ENCODE measurements at regions not wholly inside any gene's neighbourhood (a gene's known extent, or its start where the extent isn't known, plus 50 kb on each side); places are given as distances from the start of the nearest gene placed in this dataset.
"Not testable (repeated sequence)": the region's sequence is repeated elsewhere in the genome, so short reads cannot be mapped to it uniquely, and the experiment has no call there.

DNA sequence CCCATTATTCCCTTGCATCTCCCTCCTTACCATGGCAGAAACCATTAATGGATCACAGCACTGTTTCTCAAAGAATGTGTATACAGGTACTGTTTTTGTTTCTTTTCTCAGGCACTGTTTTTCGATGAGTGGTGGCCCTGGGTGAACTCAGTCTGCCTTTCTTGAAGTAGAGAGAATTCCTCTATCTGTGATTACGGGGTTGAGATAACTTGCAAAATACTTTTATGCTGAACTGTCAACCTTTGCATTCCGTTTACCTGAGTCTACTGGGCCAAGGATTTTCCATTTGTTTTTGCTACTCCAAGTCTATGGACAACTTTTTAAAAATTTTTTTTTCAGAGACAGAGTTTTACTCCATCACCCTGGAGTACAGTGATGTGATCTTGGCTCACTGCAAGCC, 82.7 kb upstream of the CLINT1 start:
- no peak for DNase-seq (ENCODE audit: low read depth)

- DNase-seq (ENCODE audit: low read depth): not testable (repeated sequence)
These were observed 79.2 kb upstream of the CLINT1 start for GRCh38 chr5:157938101-157938500.

DNA sequence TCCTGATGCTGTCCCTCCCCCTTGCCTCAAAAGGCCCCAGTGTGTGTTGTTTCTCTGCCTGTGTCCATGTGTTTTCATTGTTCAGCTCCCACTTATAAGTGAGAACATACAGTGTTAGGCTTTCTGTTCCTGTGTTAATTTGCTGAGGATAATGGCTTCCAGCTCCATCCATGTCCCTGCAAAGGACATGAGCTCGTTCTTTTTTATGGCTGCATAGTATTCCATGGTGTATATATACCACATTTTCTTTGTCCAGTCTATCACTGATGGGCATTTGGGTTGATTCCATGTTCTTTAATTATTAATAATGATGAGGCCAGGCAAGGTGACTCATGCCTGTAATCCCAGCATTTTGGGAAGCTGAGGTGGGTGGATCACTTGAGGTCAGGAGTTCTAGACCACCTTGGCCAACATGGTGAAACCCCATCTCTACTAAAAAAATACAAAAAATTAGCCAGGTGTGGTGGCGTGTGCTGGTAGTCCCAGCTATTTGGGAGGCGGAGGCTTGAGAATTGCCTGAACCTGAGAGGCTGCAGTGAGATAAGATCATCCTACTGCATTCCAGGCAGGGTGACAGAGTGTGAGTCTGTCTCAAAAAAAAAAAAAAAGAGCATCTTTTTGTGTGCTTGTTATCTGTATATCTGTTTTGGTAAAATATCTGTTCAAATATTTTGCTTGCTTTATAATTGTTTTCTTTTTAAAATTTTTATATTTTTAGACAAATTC, 78.0 kb upstream of the CLINT1 start:
- DNase-seq (ENCODE audit: low read depth): not testable (repeated sequence)

DNA sequence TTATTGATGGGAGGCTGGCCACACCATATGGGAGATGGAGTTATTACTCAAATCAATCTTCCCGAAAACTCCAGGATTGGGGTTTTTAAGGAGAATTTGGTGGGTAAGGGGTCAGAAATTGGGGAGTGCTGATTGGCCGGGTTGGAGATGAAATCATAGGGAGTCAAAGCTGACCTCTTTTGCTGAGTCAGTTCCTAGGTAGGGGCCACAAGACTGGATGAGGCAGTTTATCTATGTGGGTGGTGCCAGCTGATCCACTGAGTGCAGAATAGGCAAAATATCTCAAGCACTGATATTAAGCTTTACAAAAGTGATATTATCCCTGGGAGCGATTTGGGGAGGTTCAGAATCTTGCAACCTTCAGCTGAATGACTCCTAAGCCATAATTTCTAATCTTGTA, 75.7 kb upstream of the CLINT1 start:
- no peak for DNase-seq (ENCODE audit: low read depth)

- DNase-seq (ENCODE audit: low read depth): no peak
These were observed 74.1 kb upstream of the CLINT1 start for GRCh38 chr5:157933005-157933404.

DNA sequence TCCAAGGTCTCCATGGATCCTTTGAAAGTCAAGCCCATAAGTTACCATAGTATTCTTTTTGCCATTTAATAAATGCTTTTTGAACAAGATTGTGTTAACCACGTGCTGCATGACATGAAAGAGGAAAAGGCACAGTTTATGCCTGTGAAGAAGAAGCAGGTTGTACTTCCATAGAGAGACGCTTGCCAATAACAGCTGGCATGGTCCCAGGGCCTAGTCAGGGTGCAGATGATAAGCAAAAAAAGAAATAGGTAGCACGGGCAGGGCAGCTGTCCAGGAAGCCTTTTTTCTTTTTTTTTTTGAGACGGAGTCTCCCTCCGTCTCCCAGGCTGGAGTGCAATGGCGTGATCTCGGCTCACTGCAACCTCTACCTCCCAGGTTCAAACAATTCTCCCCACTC, 71.8 kb upstream of the CLINT1 start:
- no peak for DNase-seq (ENCODE audit: low read depth)

- no peak for DNase-seq (ENCODE audit: low read depth)
These were observed 68.0 kb upstream of the CLINT1 start for GRCh38 chr5:157926977-157927376.

GRCh38 chr5:157925786-157926671, 67.1 kb upstream of the CLINT1 start:
- no peak for DNase-seq (ENCODE audit: low read depth)

GRCh38 chr5:157924931-157925729, 66.2 kb upstream of the CLINT1 start:
- DNase-seq (ENCODE audit: low read depth): no peak

GRCh38 chr5:157924490-157924889, 65.5 kb upstream of the CLINT1 start:
- DNase-seq (ENCODE audit: low read depth): no peak

DNA sequence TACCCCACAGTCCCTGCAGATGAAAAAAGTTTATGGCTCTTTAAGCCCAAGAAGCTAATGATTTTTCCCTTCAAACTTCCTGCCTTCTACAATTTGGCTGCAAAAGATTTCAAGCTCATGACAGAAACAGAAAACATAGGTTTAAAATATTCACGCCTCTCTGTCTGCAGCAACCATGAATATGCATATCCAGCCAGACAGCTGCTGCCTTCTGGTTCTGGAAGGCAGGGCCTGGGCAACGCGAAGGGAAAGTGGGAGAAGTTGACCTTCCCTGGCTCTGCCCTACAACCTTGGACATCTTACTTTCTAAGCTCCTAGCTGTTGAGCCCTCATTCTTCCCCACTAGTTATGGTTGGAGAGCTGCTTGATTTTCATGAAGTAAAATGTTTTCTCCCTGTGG, 64.8 kb upstream of the CLINT1 start:
- DNase-seq (ENCODE audit: low read depth): no peak

GRCh38 chr5:157922026-157922425, 63.1 kb upstream of the CLINT1 start:
- no peak for DNase-seq (ENCODE audit: low read depth)

DNA sequence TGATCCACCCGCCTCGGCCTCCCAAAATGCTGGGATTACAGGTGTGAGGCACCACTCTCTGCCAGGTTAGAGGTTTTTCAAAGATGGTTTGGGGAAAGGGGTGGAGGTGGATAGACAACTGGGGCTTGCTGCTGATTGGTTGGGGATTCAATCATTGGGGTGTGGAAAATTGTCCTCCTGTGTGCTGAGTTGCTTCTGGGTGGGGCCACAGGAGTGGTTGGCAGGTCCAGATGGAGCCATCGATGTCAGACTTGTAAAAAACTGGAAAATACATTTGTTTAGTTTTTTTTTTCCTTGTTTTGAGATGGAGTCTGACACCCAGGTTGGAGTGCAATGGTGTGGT, 61.9 kb upstream of the CLINT1 start:
- DNase-seq (ENCODE audit: low read depth): no peak

DNA sequence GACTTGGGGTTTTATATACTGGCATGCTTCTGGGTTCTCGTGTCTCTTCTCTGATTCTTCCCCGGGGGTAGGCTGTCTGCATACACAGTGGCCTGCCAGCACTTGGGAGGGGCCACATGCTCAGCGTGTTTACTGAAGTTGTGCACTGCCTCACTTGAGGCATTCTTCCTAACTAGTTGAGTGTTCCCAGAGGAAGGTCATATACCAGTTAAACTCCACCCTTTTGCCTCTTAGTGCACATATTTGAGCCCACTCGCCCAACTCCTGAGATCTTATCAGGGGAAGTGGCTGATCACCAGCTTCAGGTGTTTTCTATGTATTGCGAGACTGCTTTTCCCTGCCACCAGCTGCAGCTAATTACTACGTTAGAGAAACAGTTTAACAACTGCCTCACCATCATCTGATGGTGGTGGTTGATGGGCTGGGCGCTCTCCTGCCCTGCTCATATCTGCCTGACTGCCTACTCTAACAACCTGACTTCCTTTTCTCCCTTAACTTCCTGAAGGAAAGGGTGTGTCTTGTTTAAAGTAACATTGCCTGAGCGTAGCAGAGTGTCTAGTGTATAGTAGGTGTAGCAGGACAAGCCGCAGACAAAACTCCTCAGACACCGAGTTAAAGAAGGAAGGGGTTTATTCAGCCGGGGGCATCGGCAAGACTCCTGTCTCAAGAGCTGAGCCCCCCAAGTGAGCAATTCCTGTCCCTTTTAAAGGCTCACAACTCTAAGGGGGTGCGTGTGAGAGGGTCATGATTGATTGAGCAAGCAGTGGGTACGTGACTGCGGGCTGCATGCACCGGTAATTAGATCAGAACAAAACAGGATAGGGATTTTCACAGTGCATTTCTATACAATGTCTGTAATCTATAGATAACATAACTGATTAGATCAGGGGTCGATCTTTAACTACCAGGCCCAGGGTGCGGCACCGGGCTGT, 60.1 kb upstream of the CLINT1 start:
- peak; percentile 2 for DNase-seq (ENCODE audit: low read depth)

DNA sequence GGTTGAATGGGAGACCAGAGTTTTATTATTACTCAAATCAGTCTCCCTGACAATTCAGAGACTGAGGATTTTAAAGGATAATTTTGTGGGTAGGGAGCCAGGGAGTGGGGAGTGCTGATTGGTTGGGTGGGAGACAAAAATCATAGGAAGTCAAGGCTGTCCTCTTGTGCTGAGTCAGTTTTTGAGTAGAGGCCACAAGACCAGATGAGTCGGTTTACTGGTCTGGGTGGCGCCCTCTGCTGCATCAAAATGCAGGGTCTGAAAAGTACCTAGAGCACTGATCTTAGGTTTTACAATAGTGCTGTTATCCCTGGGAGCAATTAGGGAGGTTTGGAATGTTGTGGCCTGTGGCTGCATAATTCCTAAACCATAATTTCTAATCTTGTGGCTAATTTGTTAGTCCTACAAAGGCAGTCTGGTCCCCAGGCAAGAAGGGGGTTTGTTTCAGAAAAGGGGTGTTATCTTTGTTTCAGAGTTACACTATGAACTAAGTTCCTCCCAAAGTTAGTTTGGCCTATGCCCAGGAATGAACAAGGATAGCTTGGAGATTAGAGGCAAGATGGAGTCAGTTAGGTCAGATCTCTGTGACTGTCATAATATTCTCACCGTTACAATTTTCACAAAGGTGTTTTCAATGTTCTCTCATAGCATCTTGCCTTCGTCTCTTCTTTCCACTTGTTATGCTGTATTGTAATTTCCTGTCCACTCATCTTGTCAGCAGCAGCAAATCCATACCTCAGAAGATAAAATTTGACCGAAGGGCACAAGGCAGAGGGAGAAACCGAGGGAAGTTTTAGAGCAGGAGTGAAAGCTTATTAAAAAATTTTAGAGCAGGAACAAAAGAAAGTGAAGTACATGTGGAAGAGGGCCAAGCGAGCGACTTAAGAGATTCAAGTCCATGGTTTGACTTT, 59.2 kb upstream of the CLINT1 start:
- DNase-seq (ENCODE audit: low read depth): peak; percentile 2

- DNase-seq (ENCODE audit: low read depth): no peak
These were observed 58.5 kb upstream of the CLINT1 start for GRCh38 chr5:157917491-157917890.

DNA sequence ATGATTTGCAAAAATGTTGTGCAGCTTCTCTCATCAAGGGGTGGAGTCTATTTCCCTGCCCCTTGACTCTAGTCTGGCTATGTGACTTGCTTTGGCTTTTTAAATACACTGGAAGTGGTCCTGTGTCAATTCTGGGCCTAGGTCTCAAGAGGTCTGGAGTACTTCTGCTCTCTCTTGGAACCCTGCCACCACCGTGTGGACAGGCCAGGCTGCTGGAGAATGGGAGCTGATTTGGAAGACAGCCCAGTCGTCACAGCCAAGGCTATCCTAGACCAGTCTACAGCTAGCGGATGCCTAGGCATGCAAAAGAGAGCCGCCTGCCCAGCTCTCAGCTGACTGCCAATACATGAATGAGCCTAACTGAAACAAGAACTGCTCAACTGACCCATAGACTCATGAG, 56.7 kb upstream of the CLINT1 start:
- DNase-seq (ENCODE audit: low read depth): no peak

- DNase-seq (ENCODE audit: low read depth): no peak
These were observed 55.3 kb upstream of the CLINT1 start for GRCh38 chr5:157914151-157914788.

DNA sequence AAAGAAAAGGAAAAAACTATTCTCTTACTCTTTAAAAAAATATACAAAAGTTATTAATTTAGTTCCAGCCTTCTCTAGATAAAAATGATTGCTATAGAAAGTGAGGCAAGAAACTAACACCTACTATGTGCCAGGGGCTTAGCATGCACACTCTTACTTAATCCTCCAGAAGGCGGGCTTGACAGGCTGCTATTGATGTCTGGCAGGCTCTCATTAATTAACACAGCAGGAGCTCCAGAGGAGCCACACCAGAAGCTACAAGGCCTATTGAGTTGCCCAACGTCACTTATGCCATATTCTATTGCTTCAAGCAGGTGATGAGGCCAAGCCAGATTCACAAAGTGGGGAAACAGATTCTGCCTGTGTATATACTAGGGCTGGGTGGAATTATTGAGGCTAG, 54.6 kb upstream of the CLINT1 start:
- DNase-seq (ENCODE audit: low read depth): no peak

All from CMK (cell line).